WTC11 (cell line): ENCODE measurements at regions not wholly inside any gene's neighbourhood (a gene's known extent, or its start where the extent isn't known, plus 50 kb on each side); places are given as distances from the start of the nearest gene placed in this dataset.

Experiments
- ATAC-seq: fragments of 200-7000 bp; cut with Tn5 transposase; 2 replicates; pipeline ENCODE4 v1.10.0; 2021; ENCODE audit warnings: mild to moderate bottlenecking, moderate library complexity
- CTCF ChIA-PET: fragments of 300-600 bp; sonication (Branson Sonifier 250); formaldehyde crosslinking; loops from one replicate; lab custom pipeline; 2021; ENCODE audit warnings: antibody characterized with exemption; lab: Charles Lee
- POLR2A ChIA-PET: fragments of 350-600 bp; sonication (Branson Sonifier 250); formaldehyde crosslinking; loops from one replicate; lab custom pipeline; 2021; ENCODE audit warnings: antibody characterized with exemption; lab: Charles Lee
- DNase-seq: peaks from one replicate; pipeline ENCODE4 v3.0.0; 2021; ENCODE audit warnings: low spot score
- H3K27ac Mint-ChIP-seq: 2 replicates; pipeline ENCODE4 v1.8.0; 2021; ENCODE audit warnings: mixed read lengths
- H3K27me3 Mint-ChIP-seq: 2 replicates; pipeline ENCODE4 v1.8.0; 2021; ENCODE audit warnings: low read depth, mild to moderate bottlenecking, moderate library complexity, mixed read lengths
- H3K36me3 Mint-ChIP-seq: 2 replicates; pipeline ENCODE4 v1.8.0; 2021; ENCODE audit warnings: mixed read lengths
- H3K4me1 Mint-ChIP-seq: 2 replicates; pipeline ENCODE4 v1.8.0; 2022; ENCODE audit warnings: mixed read lengths
- H3K4me3 Mint-ChIP-seq: 2 replicates; pipeline ENCODE4 v1.8.0; 2021; ENCODE audit warnings: mild to moderate bottlenecking, moderate library complexity, mixed read lengths
- H3K9me3 Mint-ChIP-seq: 2 replicates; pipeline ENCODE4 v1.8.0; 2021; ENCODE audit warnings: mixed read lengths
- HMGA2 ChIP-seq: fragments of 250-450 bp; sonication (Bioruptor Pico); IDR thresholded peaks from 2 replicates; pipeline ENCODE4 v1.4.0; 2021; ENCODE audit warnings: mild to moderate bottlenecking, moderate library complexity
- JUN ChIP-seq: sonication (generic); formaldehyde crosslinking; IDR thresholded peaks from 2 replicates; pipeline ENCODE4 v1.8.0; 2023; ENCODE audit warnings: mild to moderate bottlenecking, missing genetic modification reagents
- NFYB ChIP-seq: sonication (generic); formaldehyde crosslinking; conservative IDR thresholded peaks from 2 replicates; pipeline ENCODE4 v1.8.0; 2022; ENCODE audit warnings: low read depth, missing genetic modification reagents
- NR1H2 ChIP-seq: sonication (generic); formaldehyde crosslinking; IDR thresholded peaks from 2 replicates; pipeline ENCODE4 v1.9.0; 2021; ENCODE audit warnings: mild to moderate bottlenecking, moderate library complexity, missing genetic modification reagents
- SMAD3 ChIP-seq: sonication (generic); formaldehyde crosslinking; IDR thresholded peaks from 2 replicates; pipeline ENCODE4 v1.8.0; 2022; ENCODE audit warnings: missing genetic modification reagents, mild to moderate bottlenecking, borderline replicate concordance
- ZNF138 ChIP-seq: sonication (generic); formaldehyde crosslinking; conservative IDR thresholded peaks from 2 replicates; pipeline ENCODE4 v1.8.1; 2022; ENCODE audit warnings: mild to moderate bottlenecking, moderate library complexity, missing genetic modification reagents
- ZNF671 ChIP-seq: fragments of 250-450 bp; sonication (Bioruptor Pico); IDR thresholded peaks from 2 replicates; pipeline ENCODE4 v1.8.0; 2021; ENCODE audit warnings: mild to moderate bottlenecking
- TF ChIP-seq, protein P1 (sequence below): fragments of 200-600 bp; IDR thresholded peaks from 2 replicates; pipeline ENCODE4 v1.8.0; 2022; ENCODE audit warnings: antibody characterized with exemption
- TF ChIP-seq, protein P2 (sequence below): sonication (generic); formaldehyde crosslinking; IDR thresholded peaks from 2 replicates; pipeline ENCODE4 v1.8.0; 2022; ENCODE audit warnings: mild to moderate bottlenecking, missing genetic modification reagents
- TF ChIP-seq, protein P3 (sequence below): sonication (generic); formaldehyde crosslinking; IDR thresholded peaks from 2 replicates; pipeline ENCODE4 v1.8.1; 2022; ENCODE audit warnings: low read depth, missing genetic modification reagents, borderline replicate concordance
- TF ChIP-seq, protein P4 (sequence below): sonication (generic); formaldehyde crosslinking; IDR thresholded peaks from 2 replicates; pipeline ENCODE4 v1.8.1; 2023; ENCODE audit warnings: mild to moderate bottlenecking, missing genetic modification reagents, moderate library complexity
- TF ChIP-seq, protein P5 (sequence below): sonication (generic); formaldehyde crosslinking; IDR thresholded peaks from 2 replicates; pipeline ENCODE4 v1.8.1; 2022; ENCODE audit warnings: mild to moderate bottlenecking, moderate library complexity, missing genetic modification reagents
- TF ChIP-seq, protein P6 (sequence below): fragments of 250-450 bp; sonication (Bioruptor Pico); IDR thresholded peaks from 2 replicates; pipeline ENCODE4 v2.1.2; 2022; ENCODE audit warnings: mild to moderate bottlenecking, moderate library complexity
- TF ChIP-seq, protein P7 (sequence below): sonication (generic); formaldehyde crosslinking; IDR thresholded peaks from 2 replicates; pipeline ENCODE4 v1.8.1; 2023; ENCODE audit warnings: mild to moderate bottlenecking, missing genetic modification reagents, borderline replicate concordance

DNA sequence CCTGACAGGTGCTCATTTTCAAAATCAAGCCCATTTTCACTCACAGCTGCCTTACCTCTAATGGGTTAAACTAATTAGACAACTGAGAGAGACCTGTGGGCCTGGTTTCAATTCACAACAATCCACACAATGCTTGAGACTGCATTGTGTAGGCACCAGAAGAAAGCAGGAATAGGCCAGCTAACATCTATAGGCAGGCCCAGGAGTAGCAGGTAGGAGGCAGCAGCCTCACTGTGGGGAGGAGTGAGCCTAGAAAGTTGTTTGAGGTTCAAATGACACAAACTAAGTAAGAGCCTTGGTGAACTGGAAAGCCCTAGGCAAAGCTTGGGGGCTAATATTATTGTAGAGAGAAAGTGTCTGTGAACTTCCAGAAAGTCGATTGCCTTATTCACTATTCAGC lies 289.5 kb upstream of the CCDC196 start (continued):
- TF ChIP-seq, protein P1, sequence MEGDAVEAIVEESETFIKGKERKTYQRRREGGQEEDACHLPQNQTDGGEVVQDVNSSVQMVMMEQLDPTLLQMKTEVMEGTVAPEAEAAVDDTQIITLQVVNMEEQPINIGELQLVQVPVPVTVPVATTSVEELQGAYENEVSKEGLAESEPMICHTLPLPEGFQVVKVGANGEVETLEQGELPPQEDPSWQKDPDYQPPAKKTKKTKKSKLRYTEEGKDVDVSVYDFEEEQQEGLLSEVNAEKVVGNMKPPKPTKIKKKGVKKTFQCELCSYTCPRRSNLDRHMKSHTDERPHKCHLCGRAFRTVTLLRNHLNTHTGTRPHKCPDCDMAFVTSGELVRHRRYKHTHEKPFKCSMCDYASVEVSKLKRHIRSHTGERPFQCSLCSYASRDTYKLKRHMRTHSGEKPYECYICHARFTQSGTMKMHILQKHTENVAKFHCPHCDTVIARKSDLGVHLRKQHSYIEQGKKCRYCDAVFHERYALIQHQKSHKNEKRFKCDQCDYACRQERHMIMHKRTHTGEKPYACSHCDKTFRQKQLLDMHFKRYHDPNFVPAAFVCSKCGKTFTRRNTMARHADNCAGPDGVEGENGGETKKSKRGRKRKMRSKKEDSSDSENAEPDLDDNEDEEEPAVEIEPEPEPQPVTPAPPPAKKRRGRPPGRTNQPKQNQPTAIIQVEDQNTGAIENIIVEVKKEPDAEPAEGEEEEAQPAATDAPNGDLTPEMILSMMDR = no peak
- TF ChIP-seq, protein P2, sequence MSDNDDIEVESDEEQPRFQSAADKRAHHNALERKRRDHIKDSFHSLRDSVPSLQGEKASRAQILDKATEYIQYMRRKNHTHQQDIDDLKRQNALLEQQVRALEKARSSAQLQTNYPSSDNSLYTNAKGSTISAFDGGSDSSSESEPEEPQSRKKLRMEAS (CRISPR knock-in tag) = no peak
- TF ChIP-seq SMAD3 (CRISPR knock-in tag) (no peak), HMGA2 (CRISPR knock-in tag) (no peak), NFYB (CRISPR knock-in tag) (no peak), NR1H2 (CRISPR knock-in tag) (no peak), ZNF671 (CRISPR knock-in tag) (no peak)
- TF ChIP-seq, protein P3, sequence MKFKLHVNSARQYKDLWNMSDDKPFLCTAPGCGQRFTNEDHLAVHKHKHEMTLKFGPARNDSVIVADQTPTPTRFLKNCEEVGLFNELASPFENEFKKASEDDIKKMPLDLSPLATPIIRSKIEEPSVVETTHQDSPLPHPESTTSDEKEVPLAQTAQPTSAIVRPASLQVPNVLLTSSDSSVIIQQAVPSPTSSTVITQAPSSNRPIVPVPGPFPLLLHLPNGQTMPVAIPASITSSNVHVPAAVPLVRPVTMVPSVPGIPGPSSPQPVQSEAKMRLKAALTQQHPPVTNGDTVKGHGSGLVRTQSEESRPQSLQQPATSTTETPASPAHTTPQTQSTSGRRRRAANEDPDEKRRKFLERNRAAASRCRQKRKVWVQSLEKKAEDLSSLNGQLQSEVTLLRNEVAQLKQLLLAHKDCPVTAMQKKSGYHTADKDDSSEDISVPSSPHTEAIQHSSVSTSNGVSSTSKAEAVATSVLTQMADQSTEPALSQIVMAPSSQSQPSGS = no peak
- TF ChIP-seq, protein P4, sequence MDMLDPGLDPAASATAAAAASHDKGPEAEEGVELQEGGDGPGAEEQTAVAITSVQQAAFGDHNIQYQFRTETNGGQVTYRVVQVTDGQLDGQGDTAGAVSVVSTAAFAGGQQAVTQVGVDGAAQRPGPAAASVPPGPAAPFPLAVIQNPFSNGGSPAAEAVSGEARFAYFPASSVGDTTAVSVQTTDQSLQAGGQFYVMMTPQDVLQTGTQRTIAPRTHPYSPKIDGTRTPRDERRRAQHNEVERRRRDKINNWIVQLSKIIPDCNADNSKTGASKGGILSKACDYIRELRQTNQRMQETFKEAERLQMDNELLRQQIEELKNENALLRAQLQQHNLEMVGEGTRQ (CRISPR knock-in tag) = no peak

DNA sequence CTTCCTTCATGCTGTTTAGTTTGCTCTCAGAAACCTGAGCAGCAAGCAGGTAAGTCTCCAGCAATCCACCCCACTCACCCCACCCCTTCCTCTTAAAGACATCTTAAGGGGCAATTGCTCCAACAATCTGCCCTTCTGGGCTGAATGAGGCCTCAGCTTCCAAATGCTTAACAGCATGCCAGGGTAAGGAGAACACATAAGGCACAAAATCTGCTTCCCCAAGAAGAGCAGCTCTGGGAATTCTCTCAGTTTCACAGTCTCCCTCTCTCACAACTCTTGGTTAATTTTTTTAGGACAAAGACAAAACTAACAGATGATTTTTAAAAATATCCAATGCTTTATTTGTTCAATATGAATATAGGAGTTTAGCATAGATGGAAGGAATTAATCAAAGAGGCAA lies 288.9 kb upstream of the CCDC196 start:
- peaks cover 23% of the 10 kb centered on the region for H3K9me3 Mint-ChIP-seq
- ATAC-seq = no peak
- ChIA-PET CTCF (no interaction called here), POLR2A (no interaction called here)
- no peak overlapping the region for H3K27ac Mint-ChIP-seq
- no peak overlapping the region for H3K4me3 Mint-ChIP-seq
- no peak for DNase-seq
- peaks cover 20% of the 10 kb centered on the region for H3K36me3 Mint-ChIP-seq
- peaks cover 9% of the 10 kb centered on the region; the same call in 1 of the 2 replicates for H3K4me1 Mint-ChIP-seq
- TF ChIP-seq, protein P5, sequence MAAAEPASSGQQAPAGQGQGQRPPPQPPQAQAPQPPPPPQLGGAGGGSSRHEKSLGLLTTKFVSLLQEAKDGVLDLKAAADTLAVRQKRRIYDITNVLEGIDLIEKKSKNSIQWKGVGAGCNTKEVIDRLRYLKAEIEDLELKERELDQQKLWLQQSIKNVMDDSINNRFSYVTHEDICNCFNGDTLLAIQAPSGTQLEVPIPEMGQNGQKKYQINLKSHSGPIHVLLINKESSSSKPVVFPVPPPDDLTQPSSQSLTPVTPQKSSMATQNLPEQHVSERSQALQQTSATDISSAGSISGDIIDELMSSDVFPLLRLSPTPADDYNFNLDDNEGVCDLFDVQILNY (CRISPR knock-in tag) = no peak
- TF ChIP-seq, protein P6, sequence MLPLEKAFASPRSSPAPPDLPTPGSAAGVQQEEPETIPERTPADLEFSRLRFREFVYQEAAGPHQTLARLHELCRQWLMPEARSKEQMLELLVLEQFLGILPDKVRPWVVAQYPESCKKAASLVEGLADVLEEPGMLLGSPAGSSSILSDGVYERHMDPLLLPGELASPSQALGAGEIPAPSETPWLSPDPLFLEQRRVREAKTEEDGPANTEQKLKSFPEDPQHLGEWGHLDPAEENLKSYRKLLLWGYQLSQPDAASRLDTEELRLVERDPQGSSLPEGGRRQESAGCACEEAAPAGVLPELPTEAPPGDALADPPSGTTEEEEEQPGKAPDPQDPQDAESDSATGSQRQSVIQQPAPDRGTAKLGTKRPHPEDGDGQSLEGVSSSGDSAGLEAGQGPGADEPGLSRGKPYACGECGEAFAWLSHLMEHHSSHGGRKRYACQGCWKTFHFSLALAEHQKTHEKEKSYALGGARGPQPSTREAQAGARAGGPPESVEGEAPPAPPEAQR (CRISPR knock-in tag) = no peak
- TF ChIP-seq, protein P4 (CRISPR knock-in tag) = no peak
- no peak for TF ChIP-seq JUN (CRISPR knock-in tag)
- TF ChIP-seq, protein P7, sequence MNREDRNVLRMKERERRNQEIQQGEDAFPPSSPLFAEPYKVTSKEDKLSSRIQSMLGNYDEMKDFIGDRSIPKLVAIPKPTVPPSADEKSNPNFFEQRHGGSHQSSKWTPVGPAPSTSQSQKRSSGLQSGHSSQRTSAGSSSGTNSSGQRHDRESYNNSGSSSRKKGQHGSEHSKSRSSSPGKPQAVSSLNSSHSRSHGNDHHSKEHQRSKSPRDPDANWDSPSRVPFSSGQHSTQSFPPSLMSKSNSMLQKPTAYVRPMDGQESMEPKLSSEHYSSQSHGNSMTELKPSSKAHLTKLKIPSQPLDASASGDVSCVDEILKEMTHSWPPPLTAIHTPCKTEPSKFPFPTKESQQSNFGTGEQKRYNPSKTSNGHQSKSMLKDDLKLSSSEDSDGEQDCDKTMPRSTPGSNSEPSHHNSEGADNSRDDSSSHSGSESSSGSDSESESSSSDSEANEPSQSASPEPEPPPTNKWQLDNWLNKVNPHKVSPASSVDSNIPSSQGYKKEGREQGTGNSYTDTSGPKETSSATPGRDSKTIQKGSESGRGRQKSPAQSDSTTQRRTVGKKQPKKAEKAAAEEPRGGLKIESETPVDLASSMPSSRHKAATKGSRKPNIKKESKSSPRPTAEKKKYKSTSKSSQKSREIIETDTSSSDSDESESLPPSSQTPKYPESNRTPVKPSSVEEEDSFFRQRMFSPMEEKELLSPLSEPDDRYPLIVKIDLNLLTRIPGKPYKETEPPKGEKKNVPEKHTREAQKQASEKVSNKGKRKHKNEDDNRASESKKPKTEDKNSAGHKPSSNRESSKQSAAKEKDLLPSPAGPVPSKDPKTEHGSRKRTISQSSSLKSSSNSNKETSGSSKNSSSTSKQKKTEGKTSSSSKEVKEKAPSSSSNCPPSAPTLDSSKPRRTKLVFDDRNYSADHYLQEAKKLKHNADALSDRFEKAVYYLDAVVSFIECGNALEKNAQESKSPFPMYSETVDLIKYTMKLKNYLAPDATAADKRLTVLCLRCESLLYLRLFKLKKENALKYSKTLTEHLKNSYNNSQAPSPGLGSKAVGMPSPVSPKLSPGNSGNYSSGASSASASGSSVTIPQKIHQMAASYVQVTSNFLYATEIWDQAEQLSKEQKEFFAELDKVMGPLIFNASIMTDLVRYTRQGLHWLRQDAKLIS = no peak
- TF ChIP-seq ZNF138 (CRISPR knock-in tag) = no peak
- TF ChIP-seq, all 79 proteins: peak for 0
- peaks cover 3% of the 10 kb centered on the region; the same call in 1 of the 2 replicates for H3K27me3 Mint-ChIP-seq
